Keratinocyte (primary cell): ENCODE measurements at regions not wholly inside any gene's neighbourhood (a gene's known extent, or its start where the extent isn't known, plus 50 kb on each side); places are given as distances from the start of the nearest gene placed in this dataset.

Experiments
- DNase-seq: peaks from one replicate; pipeline ENCODE4 v3.0.0-alpha.2; 2011; ENCODE audit warnings: low read depth, missing footprints, low spot score
- FAIRE-seq: peaks from 2 replicates; lab custom pipeline; 2011; peaks lifted over from hg19 to GRCh38; lab: Jason Lieb, UNC
- H2AFZ ChIP-seq: 2 replicates; pipeline ENCODE4 v1.6.0; 2012; ENCODE audit warnings: low read length, control low read depth, inconsistent platforms; ENCODE audit not compliant: control insufficient read depth
- H3K27ac ChIP-seq: 2 replicates; pipeline ENCODE4 v1.5.1; 2011; ENCODE audit warnings: low read length; ENCODE audit not compliant: control insufficient read depth, insufficient read depth
- H3K27me3 ChIP-seq: 3 replicates; pipeline ENCODE4 v1.6.0; 2011; ENCODE audit warnings: low read length; ENCODE audit not compliant: control insufficient read depth, insufficient read depth; ENCODE audit errors: extremely low read depth
- H3K36me3 ChIP-seq, 2 experiments: 2 replicates in 1 of 2; 3 replicates in 1 of 2; pipeline ENCODE4 v1.5.1; 2011; ENCODE audit warnings: low read length in 2 of 2, mild to moderate bottlenecking in 1 of 2; ENCODE audit not compliant: control insufficient read depth in 2 of 2, insufficient read depth in 2 of 2; ENCODE audit errors: extremely low read depth in 1 of 2
- H3K4me1 ChIP-seq: 3 replicates; pipeline ENCODE4 v1.5.1; 2011; ENCODE audit warnings: low read length; ENCODE audit not compliant: control insufficient read depth, insufficient read depth; ENCODE audit errors: extremely low read depth
- H3K4me2 ChIP-seq: 3 replicates; pipeline ENCODE4 v1.6.0; 2011; ENCODE audit warnings: low read depth, low read length; ENCODE audit not compliant: control insufficient read depth, insufficient read depth; ENCODE audit errors: extremely low read depth
- H3K4me3 ChIP-seq, 3 experiments: fragments of 200-600 bp in 1 of 3; sonication (generic) in 1 of 3; 2 replicates in 2 of 3; 3 replicates in 1 of 3; pipeline ENCODE4 v1.5.1; 2011 to 2016; ENCODE audit warnings: low read length in 3 of 3, mild to moderate bottlenecking in 3 of 3, control low read depth in 2 of 3, inconsistent platforms in 1 of 3, low read depth in 1 of 3, mixed read lengths in 1 of 3, mixed run types in 1 of 3, moderate library complexity in 1 of 3; ENCODE audit not compliant: control insufficient read depth in 2 of 3, insufficient read depth in 2 of 3; ENCODE audit errors: extremely low read depth in 1 of 3
- H3K79me2 ChIP-seq: 2 replicates; pipeline ENCODE4 v1.6.0; 2012; ENCODE audit warnings: low read length; ENCODE audit not compliant: control insufficient read depth, insufficient read depth
- H3K9ac ChIP-seq: 3 replicates; pipeline ENCODE4 v1.6.0; 2011; ENCODE audit warnings: low read length; ENCODE audit not compliant: control insufficient read depth, insufficient read depth; ENCODE audit errors: extremely low read depth
- H3K9me1 ChIP-seq: 3 replicates; pipeline ENCODE4 v1.6.0; 2011; ENCODE audit warnings: low read length; ENCODE audit not compliant: control insufficient read depth, insufficient read depth; ENCODE audit errors: extremely low read depth
- H3K9me3 ChIP-seq: 2 replicates; pipeline ENCODE4 v1.5.1; 2012; ENCODE audit warnings: low read depth, low read length; ENCODE audit not compliant: control insufficient read depth
- H4K20me1 ChIP-seq: 3 replicates; pipeline ENCODE4 v1.6.0; 2011; ENCODE audit warnings: low read length; ENCODE audit not compliant: control insufficient read depth, insufficient read depth; ENCODE audit errors: extremely low read depth
- EZH2 ChIP-seq: IDR thresholded peaks from one replicate; pipeline ENCODE4 v1.6.1; 2012; ENCODE audit warnings: inconsistent platforms, mild to moderate bottlenecking, low read length, moderate library complexity
- dilution Hi-C: fragments of 300-500 bp; cut with MboI; formaldehyde crosslinking; loops from one replicate; pipeline ENCODE4 v1.7.0; 2020; ENCODE audit warnings: low sequenced_read_pairs; ENCODE audit not compliant: extremely low pct_ligation_motif_present
- TF ChIP-seq, protein P1 (sequence below), 3 experiments: IDR thresholded peaks in 1 of 3; conservative IDR thresholded peaks in 1 of 3; optimal IDR thresholded peaks in 1 of 3; 2 replicates in 2 of 3; 3 replicates in 1 of 3; pipeline versions ENCODE3 to v1.5.1; 2011; ENCODE audit warnings: low read length in 3 of 3, mild to moderate bottlenecking in 3 of 3, moderate library complexity in 2 of 3, control low read depth in 1 of 3, inconsistent platforms in 1 of 3; ENCODE audit not compliant: insufficient read depth in 2 of 3; ENCODE audit errors: extremely low read depth in 1 of 3

DNA sequence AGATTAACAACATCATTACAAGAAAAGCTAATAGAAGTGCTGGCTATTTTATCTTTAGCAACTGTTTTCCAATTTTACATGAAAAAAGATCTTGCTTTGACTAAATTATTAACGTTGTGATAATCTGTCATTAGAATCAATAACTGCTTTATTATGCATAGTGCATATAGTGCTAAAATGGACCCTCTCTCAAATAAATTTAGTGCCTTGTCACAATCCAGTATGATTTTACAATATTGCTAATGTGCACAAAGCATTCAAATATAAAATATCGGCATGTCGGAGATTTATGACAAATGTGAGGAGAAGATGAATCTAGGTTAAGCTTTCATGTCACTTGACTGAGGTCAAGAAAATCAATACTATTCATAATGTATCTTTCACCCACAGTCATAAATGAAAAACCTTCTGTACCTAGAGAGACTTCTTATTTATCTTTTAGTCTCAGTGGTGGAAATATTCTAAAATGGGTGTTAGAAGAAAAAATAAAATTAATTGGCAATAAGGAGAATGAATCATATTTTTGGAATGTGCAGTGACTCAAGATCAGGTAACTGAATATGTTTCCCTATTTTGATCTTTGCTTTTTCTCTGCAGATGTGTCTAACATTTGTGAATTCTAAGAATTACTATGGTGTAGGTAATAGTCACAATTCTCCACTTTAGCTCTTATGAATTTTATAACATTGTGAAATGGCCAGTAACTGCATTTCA, 672.9 kb upstream of the GRAMD2B start:
- Histone ChIP-seq H3K79me2 (no peaks in the 10 kb centered on the region), H3K9me1 (no peaks in the 10 kb centered on the region), H3K4me2 (no peak overlapping the region), H3K36me3 (no peaks in the 10 kb centered on the region), H3K27me3 (no peaks in the 10 kb centered on the region), H3K9me3 (no peaks in the 10 kb centered on the region), H3K27ac (no peak overlapping the region), H3K4me3 (no peak overlapping the region), H3K9ac (no peak overlapping the region), H3K4me1 (peaks cover 9% of the 10 kb centered on the region), H2AFZ (no peak overlapping the region), H4K20me1 (no peaks in the 10 kb centered on the region)
- TF ChIP-seq, protein P1, sequence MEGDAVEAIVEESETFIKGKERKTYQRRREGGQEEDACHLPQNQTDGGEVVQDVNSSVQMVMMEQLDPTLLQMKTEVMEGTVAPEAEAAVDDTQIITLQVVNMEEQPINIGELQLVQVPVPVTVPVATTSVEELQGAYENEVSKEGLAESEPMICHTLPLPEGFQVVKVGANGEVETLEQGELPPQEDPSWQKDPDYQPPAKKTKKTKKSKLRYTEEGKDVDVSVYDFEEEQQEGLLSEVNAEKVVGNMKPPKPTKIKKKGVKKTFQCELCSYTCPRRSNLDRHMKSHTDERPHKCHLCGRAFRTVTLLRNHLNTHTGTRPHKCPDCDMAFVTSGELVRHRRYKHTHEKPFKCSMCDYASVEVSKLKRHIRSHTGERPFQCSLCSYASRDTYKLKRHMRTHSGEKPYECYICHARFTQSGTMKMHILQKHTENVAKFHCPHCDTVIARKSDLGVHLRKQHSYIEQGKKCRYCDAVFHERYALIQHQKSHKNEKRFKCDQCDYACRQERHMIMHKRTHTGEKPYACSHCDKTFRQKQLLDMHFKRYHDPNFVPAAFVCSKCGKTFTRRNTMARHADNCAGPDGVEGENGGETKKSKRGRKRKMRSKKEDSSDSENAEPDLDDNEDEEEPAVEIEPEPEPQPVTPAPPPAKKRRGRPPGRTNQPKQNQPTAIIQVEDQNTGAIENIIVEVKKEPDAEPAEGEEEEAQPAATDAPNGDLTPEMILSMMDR (optimal IDR thresholded peaks at IDR 0.05 in 1 of 3, IDR thresholded peaks at IDR 0.05 in 1 of 3, conservative IDR thresholded peaks at IDR 0.05 in 1 of 3; ENCODE audit: extremely low read depth in 1 of 3, insufficient read depth in 2 of 3, low read length in 3 of 3): no peak
- TF ChIP-seq EZH2: no peak
- dilution Hi-C loops: no loop called here
- FAIRE-seq: peak; percentile 20
- no peak for DNase-seq

DNA sequence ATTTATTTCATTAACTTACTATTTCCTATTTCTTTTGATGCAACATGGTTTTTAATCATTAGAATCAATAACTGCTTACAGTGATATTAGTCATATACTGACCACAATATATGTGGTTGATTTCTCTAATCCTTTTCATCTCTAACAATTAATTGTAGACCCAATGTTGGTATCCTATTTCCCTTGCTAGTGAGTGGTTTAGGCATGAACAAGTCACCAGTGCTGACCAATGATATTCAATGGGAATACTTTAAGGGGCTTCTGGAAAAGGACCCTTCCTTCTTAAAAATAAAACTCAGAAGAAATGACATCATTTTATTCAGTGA, 672.4 kb upstream of the GRAMD2B start:
- DNase-seq (no peak), FAIRE-seq (no peak)
- Histone ChIP-seq H3K4me2 (no peak overlapping the region), H3K9me3 (no peaks in the 10 kb centered on the region), H3K36me3 (no peaks in the 10 kb centered on the region), H3K9ac (no peak overlapping the region), H3K4me1 (peaks cover 9% of the 10 kb centered on the region), H3K9me1 (no peaks in the 10 kb centered on the region), H2AFZ (no peak overlapping the region), H3K4me3 (no peak overlapping the region), H3K27ac (no peak overlapping the region), H3K27me3 (no peaks in the 10 kb centered on the region), H3K79me2 (no peaks in the 10 kb centered on the region), H4K20me1 (no peaks in the 10 kb centered on the region)
- dilution Hi-C loops: no loop called here
- TF ChIP-seq, protein P1 (optimal IDR thresholded peaks at IDR 0.05 in 1 of 3, IDR thresholded peaks at IDR 0.05 in 1 of 3, conservative IDR thresholded peaks at IDR 0.05 in 1 of 3; ENCODE audit: extremely low read depth in 1 of 3, insufficient read depth in 2 of 3, low read length in 3 of 3): no peak
- TF ChIP-seq EZH2: no peak
